ENCODE measurements at regions not wholly inside any gene's neighbourhood (a gene's known extent, or its start where the extent isn't known, plus 50 kb on each side); places are given as distances from the start of the nearest gene placed in this dataset.
A peak's percentile ranks its signal among the peaks of the same experiment; 100 is the strongest.
"Not testable (repeated sequence)": the region's sequence is repeated elsewhere in the genome, so short reads cannot be mapped to it uniquely, and the experiment has no call there.

GRCh38 chr6:137787016-137787415 lies 80.0 kb upstream of the TNFAIP3 start:
- no peak for DNase-seq

- DNase-seq, result no peak
Measured at GRCh38 chr6:137788248-137788647, 78.8 kb upstream of the TNFAIP3 start.

- no peak for DNase-seq
Measured at GRCh38 chr6:137791281-137792159, 75.5 kb upstream of the TNFAIP3 start.

GRCh38 chr6:137792160-137793033 lies 74.7 kb upstream of the TNFAIP3 start:
- no peak for DNase-seq

- DNase-seq, result no peak
Measured at GRCh38 chr6:137793805-137794515, 73.1 kb upstream of the TNFAIP3 start.

- no peak for DNase-seq
Measured at GRCh38 chr6:137794516-137795201, 72.4 kb upstream of the TNFAIP3 start.

- DNase-seq, result no peak
Measured at GRCh38 chr6:137795501-137795900, 71.6 kb upstream of the TNFAIP3 start.

GRCh38 chr6:137798261-137798660 lies 68.8 kb upstream of the TNFAIP3 start:
- no peak for DNase-seq

- DNase-seq, result peak; percentile 17 to 19
Measured at GRCh38 chr6:137798846-137799245, 68.2 kb upstream of the TNFAIP3 start.

GRCh38 chr6:137799950-137800568 lies 67.0 kb upstream of the TNFAIP3 start:
- peak; percentile 51 to 64 for DNase-seq

GRCh38 chr6:137800762-137801161 lies 66.3 kb upstream of the TNFAIP3 start:
- DNase-seq, result no peak

GRCh38 chr6:137801352-137802114 lies 65.5 kb upstream of the TNFAIP3 start:
- DNase-seq, result no peak

- DNase-seq, result no peak
Measured at GRCh38 chr6:137802408-137803182, 64.5 kb upstream of the TNFAIP3 start.

- DNase-seq, result no peak
Measured at GRCh38 chr6:137804637-137805036, 62.4 kb upstream of the TNFAIP3 start.

- no peak for DNase-seq
Measured at GRCh38 chr6:137805622-137806021, 61.4 kb upstream of the TNFAIP3 start.

GRCh38 chr6:137806914-137807682 lies 60.0 kb upstream of the TNFAIP3 start:
- DNase-seq, result no peak

- no peak for DNase-seq
Measured at GRCh38 chr6:137808191-137808590, 58.9 kb upstream of the TNFAIP3 start.

GRCh38 chr6:137808836-137809315 lies 58.2 kb upstream of the TNFAIP3 start:
- no peak for DNase-seq

- DNase-seq, result not testable (repeated sequence)
Measured at GRCh38 chr6:137809895-137810553, 57.0 kb upstream of the TNFAIP3 start.
